ENCODE measurements at regions not wholly inside any gene's neighbourhood (a gene's known extent, or its start where the extent isn't known, plus 50 kb on each side); places are given as distances from the start of the nearest gene placed in this dataset.
A peak's percentile ranks its signal among the peaks of the same experiment; 100 is the strongest.

GRCh38 chr6:137550535-137550934 is 56.3 kb upstream of the OLIG3 start:
- DNase-seq (ENCODE audit: low read depth in 1 of 2, low spot score in 2 of 2) (peak in 1 of 2 experiments; percentile 48), FAIRE-seq (peak; percentile 42)
- Histone ChIP-seq H3K23me2 (ENCODE audit: low read depth, low read length) (no peaks in the 10 kb centered on the region), H2BK5ac (ENCODE audit: low read depth, low read length) (no peak overlapping the region), H2BK15ac (ENCODE audit: low read length) (no peak overlapping the region; the same call in 1 of the 2 replicates), H3K4me2 (ENCODE audit: insufficient read depth in 1 of 2, low read depth in 2 of 2, low read length in 2 of 2) (peak overlapping the region in 1 of 2 experiments; percentile 35; a peak in 1 of 4 replicates), H4K91ac (replicated peaks; ENCODE audit: insufficient read length, low read length) (no peak overlapping the region), H3K36me3 (ENCODE audit: control insufficient read depth in 2 of 4, insufficient read depth in 4 of 4, low read length in 3 of 4) (no peaks in the 10 kb centered on the region), H3K79me2 (ENCODE audit: control insufficient read depth in 1 of 2, insufficient read depth in 2 of 2, low read length in 2 of 2) (no peaks in the 10 kb centered on the region), H3K9ac (replicated peaks in 1 of 4; ENCODE audit: extremely low read depth in 1 of 4, low read depth in 3 of 4, low read length in 3 of 4) (no peak overlapping the region), H3K4ac (replicated peaks; ENCODE audit: insufficient read length, low read depth, low read length) (no peak overlapping the region), H4K20me1 (replicated peaks in 1 of 2; ENCODE audit: control insufficient read depth in 1 of 2, insufficient read depth in 2 of 2, low read length in 2 of 2) (no peaks in the 10 kb centered on the region), H3K14ac (ENCODE audit: insufficient read length) (no peak overlapping the region), H3K27me3 (replicated peaks in 1 of 4; ENCODE audit: control insufficient read depth in 3 of 4, extremely low read depth in 1 of 4, insufficient read depth in 3 of 4, low read length in 3 of 4) (no peaks in the 10 kb centered on the region), H2AK5ac (ENCODE audit: low read depth, low read length) (no peak overlapping the region), H2AFZ (ENCODE audit: low read length) (no peak overlapping the region), H3K27ac (ENCODE audit: low read depth, low read length) (no peak overlapping the region), H2BK12ac (ENCODE audit: low read depth, low read length) (no peak overlapping the region), H3K4me1 (replicated peaks in 1 of 4; ENCODE audit: control insufficient read depth in 3 of 4, insufficient read depth in 4 of 4, low read length in 3 of 4) (peaks cover 4 to 14% (median 8%) of the 10 kb centered on the region in 4 experiments; a peak in 5 of 7 replicates), H4K8ac (ENCODE audit: extremely low read depth, insufficient read depth, low read length) (no peak overlapping the region), H3K56ac (replicated peaks; ENCODE audit: insufficient read length, low read depth, low read length) (no peak overlapping the region), H3K4me3 (ENCODE audit: extremely low read depth in 1 of 4, insufficient read depth in 2 of 4, low read depth in 3 of 4, low read length in 4 of 4) (no peak overlapping the region), H3K18ac (ENCODE audit: extremely low read depth, low read length) (no peak overlapping the region), H3K9me3 (ENCODE audit: insufficient read depth in 2 of 2, low read depth in 1 of 2, low read length in 1 of 2) (no peaks in the 10 kb centered on the region), H3K23ac (ENCODE audit: insufficient read length) (no peak overlapping the region), H3K79me1 (ENCODE audit: low read depth, low read length) (no peaks in the 10 kb centered on the region), H4K5ac (ENCODE audit: insufficient read length, low read depth, low read length) (no peak overlapping the region), H2BK120ac (replicated peaks; ENCODE audit: low read depth, low read length) (no peak overlapping the region), H2BK20ac (ENCODE audit: low read length) (0 out of 2 replicates have a peak overlapping the region, but pooled peaks have one; percentile 77)
- 37% methylated on average over 4 of the region's 4 CpGs; no CpG with 5 or more reads in 1 of the 2 experiments for WGBS, 2 experiments (ENCODE audit: extremely low coverage in 1 of 2, insufficient coverage in 1 of 2, insufficient read length in 1 of 2, insufficient replicate concordance in 2 of 2, low coverage in 1 of 2, low lambda C conversion rate in 2 of 2, missing lambda C conversion rate in 1 of 2)
- POLR2A ChIA-PET (ENCODE audit: partially characterized antibody): interaction anchor here (1.4 kb wide), 1 partner anchor 9 kb away, joined by 3 read pairs; no protein-coding TSS in a partner anchor
- CTCF ChIA-PET (ENCODE audit: partially characterized antibody): interaction anchor here (0.6 to 1.8 kb wide), 8 partner anchors 9 to 401 kb away, joined by 3 to 7 read pairs (median 4); no protein-coding TSS in a partner anchor
- TF ChIP-seq BACH1 (IDR thresholded peaks at IDR 0.05; ENCODE audit: low read length): no peak
- peak; percentile 68 for TF ChIP-seq MAX (IDR thresholded peaks at IDR 0.05)

Measured in H1 (cell line).